ENCODE measurements at regions not wholly inside any gene's neighbourhood (a gene's known extent, or its start where the extent isn't known, plus 50 kb on each side); places are given as distances from the start of the nearest gene placed in this dataset.

GRCh38 chr13:105830821-105831220 lies 704.6 kb downstream of the EFNB2 start:
- Histone ChIP-seq H3K27me3 (no peaks in the 10 kb centered on the region), H3K9me3 (no peaks in the 10 kb centered on the region), H4K20me1 (no peaks in the 10 kb centered on the region), H3K27ac (no peak overlapping the region), H3K4me3 (no peak overlapping the region), H3K4me1 (no peaks in the 10 kb centered on the region), H3K36me3 (no peaks in the 10 kb centered on the region), H3K9ac (no peak overlapping the region), H3K4me2 (no peak overlapping the region)
- no peak for TF ChIP-seq Cebpa-rat (IDR thresholded peaks at IDR 0.05)

- H4K20me1 ChIP-seq, result no peaks in the 10 kb centered on the region
- no peaks in the 10 kb centered on the region for H3K36me3 ChIP-seq
- TF ChIP-seq Cebpa-rat (IDR thresholded peaks at IDR 0.05), result no peak
- no peak overlapping the region for H3K27ac ChIP-seq
- H3K4me2 ChIP-seq, result no peak overlapping the region
- no peaks in the 10 kb centered on the region for H3K9me3 ChIP-seq
- no peaks in the 10 kb centered on the region for H3K4me1 ChIP-seq
- no peak overlapping the region for H3K9ac ChIP-seq
- no peak overlapping the region for H3K4me3 ChIP-seq
- no peaks in the 10 kb centered on the region for H3K27me3 ChIP-seq
Measured at GRCh38 chr13:105827111-105827809, 708.2 kb downstream of the EFNB2 start.

GRCh38 chr13:105825071-105825470 lies 710.4 kb downstream of the EFNB2 start:
- Histone ChIP-seq H3K27ac (no peak overlapping the region), H3K4me1 (no peaks in the 10 kb centered on the region), H3K36me3 (no peaks in the 10 kb centered on the region), H3K9me3 (no peaks in the 10 kb centered on the region), H3K4me3 (no peak overlapping the region), H3K4me2 (no peak overlapping the region), H4K20me1 (no peaks in the 10 kb centered on the region), H3K27me3 (no peaks in the 10 kb centered on the region), H3K9ac (no peak overlapping the region)
- TF ChIP-seq Cebpa-rat (IDR thresholded peaks at IDR 0.05), result no peak

GRCh38 chr13:105821337-105821736 lies 714.1 kb downstream of the EFNB2 start:
- Histone ChIP-seq H3K4me3 (no peak overlapping the region), H4K20me1 (no peaks in the 10 kb centered on the region), H3K27me3 (no peaks in the 10 kb centered on the region), H3K4me2 (no peak overlapping the region), H3K4me1 (no peaks in the 10 kb centered on the region), H3K9me3 (no peaks in the 10 kb centered on the region), H3K9ac (no peak overlapping the region), H3K36me3 (no peaks in the 10 kb centered on the region), H3K27ac (no peak overlapping the region)
- no peak for TF ChIP-seq Cebpa-rat (IDR thresholded peaks at IDR 0.05)

- H3K4me2 ChIP-seq, result no peak overlapping the region
- no peak overlapping the region for H3K4me3 ChIP-seq
- TF ChIP-seq Cebpa-rat (IDR thresholded peaks at IDR 0.05), result no peak
- no peaks in the 10 kb centered on the region for H4K20me1 ChIP-seq
- H3K27ac ChIP-seq, result no peak overlapping the region
- H3K9ac ChIP-seq, result no peak overlapping the region
- H3K9me3 ChIP-seq, result no peaks in the 10 kb centered on the region
- H3K4me1 ChIP-seq, result no peaks in the 10 kb centered on the region
- H3K36me3 ChIP-seq, result no peaks in the 10 kb centered on the region
- no peaks in the 10 kb centered on the region for H3K27me3 ChIP-seq
Measured at GRCh38 chr13:105820415-105820814, 715.0 kb downstream of the EFNB2 start.

- Histone ChIP-seq H3K4me3 (no peak overlapping the region), H4K20me1 (no peaks in the 10 kb centered on the region), H3K9me3 (no peaks in the 10 kb centered on the region), H3K9ac (no peak overlapping the region), H3K4me2 (no peak overlapping the region), H3K36me3 (no peaks in the 10 kb centered on the region), H3K4me1 (no peaks in the 10 kb centered on the region), H3K27me3 (no peaks in the 10 kb centered on the region), H3K27ac (no peak overlapping the region)
- TF ChIP-seq Cebpa-rat (IDR thresholded peaks at IDR 0.05), result no peak
Measured at GRCh38 chr13:105817498-105817897, 718.0 kb downstream of the EFNB2 start.

- Histone ChIP-seq H4K20me1 (no peaks in the 10 kb centered on the region), H3K27ac (no peak overlapping the region), H3K4me2 (no peak overlapping the region), H3K4me3 (no peak overlapping the region), H3K36me3 (no peaks in the 10 kb centered on the region), H3K27me3 (no peaks in the 10 kb centered on the region), H3K9ac (no peak overlapping the region), H3K9me3 (no peaks in the 10 kb centered on the region), H3K4me1 (no peaks in the 10 kb centered on the region)
- no peak for TF ChIP-seq Cebpa-rat (IDR thresholded peaks at IDR 0.05)
Measured at GRCh38 chr13:105816994-105817393, 718.5 kb downstream of the EFNB2 start.

- Histone ChIP-seq H3K4me3 (no peak overlapping the region), H3K27ac (no peak overlapping the region), H3K27me3 (no peaks in the 10 kb centered on the region), H3K4me1 (no peaks in the 10 kb centered on the region), H3K9ac (no peak overlapping the region), H4K20me1 (no peaks in the 10 kb centered on the region), H3K4me2 (no peak overlapping the region), H3K36me3 (no peaks in the 10 kb centered on the region), H3K9me3 (no peaks in the 10 kb centered on the region)
- TF ChIP-seq Cebpa-rat (IDR thresholded peaks at IDR 0.05), result no peak
Measured at GRCh38 chr13:105814902-105815250, 720.6 kb downstream of the EFNB2 start.

GRCh38 chr13:105814219-105814901 lies 721.1 kb downstream of the EFNB2 start:
- Histone ChIP-seq H3K9me3 (no peaks in the 10 kb centered on the region), H3K36me3 (no peaks in the 10 kb centered on the region), H3K4me1 (no peaks in the 10 kb centered on the region), H4K20me1 (no peaks in the 10 kb centered on the region), H3K9ac (no peak overlapping the region), H3K4me2 (no peak overlapping the region), H3K27ac (no peak overlapping the region), H3K27me3 (no peaks in the 10 kb centered on the region), H3K4me3 (no peak overlapping the region)
- TF ChIP-seq Cebpa-rat (IDR thresholded peaks at IDR 0.05), result no peak

GRCh38 chr13:105806628-105806920 lies 728.9 kb downstream of the EFNB2 start:
- Histone ChIP-seq H4K20me1 (no peaks in the 10 kb centered on the region), H3K9ac (no peak overlapping the region), H3K4me1 (no peaks in the 10 kb centered on the region), H3K4me3 (no peak overlapping the region), H3K27ac (no peak overlapping the region), H3K9me3 (no peaks in the 10 kb centered on the region), H3K27me3 (no peaks in the 10 kb centered on the region), H3K36me3 (no peaks in the 10 kb centered on the region), H3K4me2 (no peak overlapping the region)
- TF ChIP-seq Cebpa-rat (IDR thresholded peaks at IDR 0.05), result no peak
